Small intestine (tissue), 7 donors: ENCODE measurements at regions not wholly inside any gene's neighbourhood (a gene's known extent, or its start where the extent isn't known, plus 50 kb on each side); places are given as distances from the start of the nearest gene placed in this dataset.

Experiments used
- DNase-seq, 2 donors: peaks; one replicate each; pipeline versions ENCODE4 v3.0.0 to v3.0.0-alpha.2; 2013
- FAIRE-seq: peaks from 2 replicates; lab custom pipeline; 2012; peaks lifted over from hg19 to GRCh38; lab: Jason Lieb, UNC
- H3K27ac ChIP-seq, 3 donors: one replicate each; pipeline ENCODE4 v1.5.1; 2013; ENCODE audit warnings: low read length in 2 of 3, mild to moderate bottlenecking in 2 of 3, control low read depth in 1 of 3, inconsistent platforms in 1 of 3, low read depth in 1 of 3, moderate library complexity in 1 of 3
- H3K27me3 ChIP-seq, 3 donors: one replicate each; pipeline ENCODE4 v1.6.1; 2013; ENCODE audit warnings: low read length in 3 of 3, inconsistent platforms in 1 of 3; ENCODE audit not compliant: control insufficient read depth in 3 of 3, insufficient read depth in 3 of 3
- H3K36me3 ChIP-seq, 3 donors: one replicate each; pipeline ENCODE4 v1.6.1; 2013; ENCODE audit warnings: low read length in 3 of 3, inconsistent platforms in 1 of 3, low read depth in 1 of 3, mild to moderate bottlenecking in 1 of 3, moderate library complexity in 1 of 3; ENCODE audit not compliant: control insufficient read depth in 3 of 3, insufficient read depth in 2 of 3
- H3K4me1 ChIP-seq, 3 donors: one replicate each; pipeline ENCODE4 v1.6.1; 2013; ENCODE audit warnings: low read length in 2 of 3, inconsistent platforms in 1 of 3, low read depth in 1 of 3, mild to moderate bottlenecking in 1 of 3, moderate library complexity in 1 of 3; ENCODE audit not compliant: control insufficient read depth in 3 of 3, insufficient read depth in 2 of 3
- H3K4me3 ChIP-seq, 3 donors: one replicate each; pipeline ENCODE4 v1.5.1; 2013; ENCODE audit warnings: low read length in 3 of 3, control low read depth in 1 of 3, inconsistent platforms in 1 of 3, low read depth in 1 of 3, mild to moderate bottlenecking in 1 of 3, moderate library complexity in 1 of 3
- H3K9me3 ChIP-seq, 2 donors: one replicate each; pipeline ENCODE4 v1.6.1; 2013; ENCODE audit warnings: low read depth in 1 of 2, low read length in 1 of 2; ENCODE audit not compliant: control insufficient read depth in 2 of 2, insufficient read depth in 1 of 2
- WGBS, 3 donors: extraction: QIAGEN DNeasy Blood & Tissue Kit; methylation state at CpG; one replicate each; pipeline ENCODE4 v1.1.7; 2013; 5-methylcytosine and 5-hydroxymethylcytosine counted together
- donor health status: healthy with polysubstance abuse.
- donor health status: control.
- donor health status: control.
- donor health status: Bipolar disorder and iron deficiency.
- donor health status: healthy.

- Histone ChIP-seq H3K4me3 (no peak overlapping the region), H3K9me3 (no peaks in the 10 kb centered on the region), H3K4me1 (no peaks in the 10 kb centered on the region), H3K27ac (peak overlapping the region in 1 of 3 donors; percentile 24), H3K36me3 (no peaks in the 10 kb centered on the region), H3K27me3 (no peaks in the 10 kb centered on the region)
- no peak for DNase-seq
- no peak for FAIRE-seq
- WGBS, 3 donors, result 57 to 70% (median 69%) methylated on average over 2 of the region's 2 CpGs
Measured at GRCh38 chr1:163257763-163258162, 55.0 kb upstream of the RGS5 start.

GRCh38 chr1:163258181-163258580, 55.5 kb upstream of the RGS5 start:
- no peaks in the 10 kb centered on the region for H3K9me3 ChIP-seq
- no peak for FAIRE-seq
- no peak overlapping the region for H3K27ac ChIP-seq
- no peak for DNase-seq
- no peaks in the 10 kb centered on the region for H3K36me3 ChIP-seq
- no peak overlapping the region for H3K4me3 ChIP-seq
- no peaks in the 10 kb centered on the region for H3K4me1 ChIP-seq
- no peaks in the 10 kb centered on the region for H3K27me3 ChIP-seq
- WGBS, 3 donors, result 76 to 92% (median 90%) methylated on average over 1 of the region's 1 CpG

DNA sequence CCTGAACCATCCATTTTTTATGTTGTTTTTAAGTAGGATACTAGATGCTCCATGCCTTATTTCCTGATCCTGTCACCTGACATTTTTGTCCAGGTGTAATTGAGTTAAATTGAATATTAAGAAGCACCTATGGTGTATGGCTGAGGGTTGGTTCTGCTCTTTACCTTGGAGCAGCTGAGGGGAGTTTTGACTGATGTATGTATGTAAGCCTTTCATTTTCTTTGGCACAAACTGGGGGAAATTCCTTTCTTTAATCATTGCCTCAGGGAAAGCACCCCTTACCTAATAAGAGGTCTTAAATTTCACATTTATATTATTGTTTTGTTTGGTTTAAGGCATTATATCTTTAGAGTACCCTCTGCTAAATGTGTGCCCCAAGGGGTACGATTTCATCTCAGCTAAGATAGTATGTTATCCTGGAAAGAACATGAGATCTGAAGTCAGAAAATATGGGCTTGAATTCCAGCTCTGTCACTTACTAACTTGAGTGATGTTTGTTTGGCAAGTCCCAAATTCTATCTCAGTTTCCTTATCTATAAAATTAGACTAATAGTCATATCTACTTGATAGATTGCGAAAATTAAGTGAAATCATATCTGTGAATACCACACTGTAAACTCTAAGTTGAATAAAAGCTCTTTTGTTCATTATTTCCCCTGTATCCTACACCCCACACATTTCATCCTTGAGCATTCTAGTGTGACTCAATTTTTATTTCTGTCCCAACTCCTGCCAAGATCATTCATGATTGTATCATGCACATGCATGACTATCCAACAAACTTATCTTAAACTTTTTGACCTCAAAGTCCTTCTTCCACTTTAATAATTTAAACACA, 57.7 kb upstream of the NUF2 start:
- DNase-seq (no peak), FAIRE-seq (no peak)
- Histone ChIP-seq H3K27me3 (no peaks in the 10 kb centered on the region), H3K4me1 (no peaks in the 10 kb centered on the region), H3K27ac (no peak overlapping the region), H3K36me3 (no peaks in the 10 kb centered on the region), H3K4me3 (no peak overlapping the region), H3K9me3 (no peaks in the 10 kb centered on the region)
- 54 to 81% (median 61%) methylated on average over 2 of the region's 2 CpGs for WGBS, 3 donors

DNA sequence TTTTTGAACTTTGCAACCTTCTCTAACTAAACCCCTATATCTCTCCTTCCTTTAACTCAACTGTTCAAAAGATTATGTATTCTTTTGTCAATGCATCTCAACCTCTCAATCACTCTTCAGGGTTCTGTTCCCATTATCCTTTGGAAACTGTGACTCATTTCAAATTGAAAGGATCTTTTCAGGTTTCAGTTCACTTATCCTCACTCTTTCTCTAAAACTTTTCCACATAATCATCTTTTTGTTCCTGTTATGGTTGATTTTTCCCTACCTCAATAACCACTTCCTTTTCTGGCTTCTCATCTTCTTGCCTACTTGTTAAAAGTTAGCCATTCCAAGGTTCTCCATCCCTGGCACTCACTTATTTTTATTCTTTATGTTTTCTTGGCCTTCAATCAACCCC, 56.2 kb upstream of the NUF2 start:
- H3K4me1 ChIP-seq, result no peaks in the 10 kb centered on the region
- no peak for FAIRE-seq
- H3K36me3 ChIP-seq, result no peaks in the 10 kb centered on the region

GRCh38 chr1:163267962-163268361, 53.8 kb upstream of the NUF2 start:
- H3K36me3 ChIP-seq, result no peaks in the 10 kb centered on the region
- H3K27ac ChIP-seq, result no peak overlapping the region
- DNase-seq (no peak), FAIRE-seq (no peak)
- H3K4me1 ChIP-seq, result no peaks in the 10 kb centered on the region
- no peak overlapping the region for H3K4me3 ChIP-seq
- H3K27me3 ChIP-seq, result no peaks in the 10 kb centered on the region
- no peaks in the 10 kb centered on the region for H3K9me3 ChIP-seq

More for the DNA sequence above, 56.2 kb upstream of the NUF2 start:
- Histone ChIP-seq H3K9me3 (no peaks in the 10 kb centered on the region), H3K27ac (no peak overlapping the region), H3K4me3 (no peak overlapping the region), H3K27me3 (no peaks in the 10 kb centered on the region)
- DNase-seq, result no peak

DNA sequence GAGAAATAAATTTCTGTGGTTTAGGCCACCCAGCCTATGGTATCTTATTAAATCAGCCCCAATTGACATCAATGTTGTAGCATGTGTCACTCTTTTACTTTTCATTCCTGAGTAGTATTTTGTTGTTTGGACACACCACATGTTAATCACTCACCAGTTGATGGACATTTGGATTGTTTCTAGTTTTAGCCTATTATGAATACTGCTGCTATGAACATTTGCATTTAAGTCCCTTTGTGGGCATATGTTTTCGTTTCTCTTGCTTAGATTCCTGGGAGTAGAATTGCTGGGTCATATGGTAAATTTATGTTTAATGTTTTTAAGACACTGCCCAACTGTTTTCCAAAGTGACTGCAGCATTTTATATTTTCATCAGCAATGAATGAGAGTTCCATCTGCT, 50.2 kb upstream of the NUF2 start:
- DNase-seq (no peak), FAIRE-seq (no peak)
- Histone ChIP-seq H3K9me3 (peaks cover 0 to under 1% of the 10 kb centered on the region in 2 donors), H3K36me3 (no peaks in the 10 kb centered on the region), H3K27me3 (no peaks in the 10 kb centered on the region), H3K27ac (no peak overlapping the region), H3K4me3 (no peak overlapping the region), H3K4me1 (no peaks in the 10 kb centered on the region)
- WGBS, 3 donors, result 79 to 100% (median 93%) methylated on average over 1 of the region's 1 CpG
